Ascending aorta (tissue), 2 donors: ENCODE measurements at regions not wholly inside any gene's neighbourhood (a gene's known extent, or its start where the extent isn't known, plus 50 kb on each side); places are given as distances from the start of the nearest gene placed in this dataset.

Experiments used
- DNase-seq, 2 donors: peaks; one replicate each; pipeline ENCODE4 v3.0.0-alpha.2; 2019; ENCODE audit warnings: low spot score in 2 of 2
- H3K27ac ChIP-seq, 2 donors: fragments of 200-600 bp; sonication (generic); one replicate each; pipeline ENCODE4 v1.5.1; 2016 to 2017; ENCODE audit warnings: mild to moderate bottlenecking in 1 of 2
- H3K27me3 ChIP-seq: fragments of 200-600 bp; sonication (generic); one replicate; pipeline ENCODE4 v1.5.1; 2017
- H3K36me3 ChIP-seq, 2 donors: fragments of 200-600 bp; sonication (generic); one replicate each; pipeline ENCODE4 v1.5.1; 2016
- H3K4me1 ChIP-seq, 2 donors: fragments of 200-600 bp; sonication (generic); one replicate each; pipeline ENCODE4 v1.5.1; 2016 to 2017; ENCODE audit warnings: mild to moderate bottlenecking in 1 of 2
- H3K4me3 ChIP-seq, 2 donors: fragments of 200-600 bp; sonication (generic); one replicate each; pipeline ENCODE4 v1.5.1; 2016 to 2017; ENCODE audit warnings: mild to moderate bottlenecking in 1 of 2
- H3K9me3 ChIP-seq, 2 donors: fragments of 200-600 bp; sonication (generic); one replicate each; pipeline ENCODE4 v1.5.1; 2016
- CTCF ChIP-seq, 3 experiments: fragments of 200-600 bp in 2 of 3; fragments of 450-650 bp in 1 of 3; sonication (generic) in 2 of 3; IDR thresholded peaks; one replicate each; pipeline ENCODE4 v1.5.1; 2016 to 2019; ENCODE audit warnings: antibody characterized with exemption in 3 of 3, mild to moderate bottlenecking in 1 of 3, moderate library complexity in 1 of 3
- intact Hi-C: fragments of 100-400 bp; cut with DNase I; formaldehyde crosslinking; loops from one replicate; pipeline ENCODE4 v1.15.1; 2023

- H3K36me3 ChIP-seq, result no peaks in the 10 kb centered on the region
- TF ChIP-seq CTCF (IDR thresholded peaks at IDR 0.05), result no peak
- H3K4me3 ChIP-seq, result no peak overlapping the region
- H3K27me3 ChIP-seq, result no peaks in the 10 kb centered on the region
- no peak for DNase-seq
- intact Hi-C loops, result no loop called here
- H3K9me3 ChIP-seq, result no peaks in the 10 kb centered on the region
- no peak overlapping the region for H3K27ac ChIP-seq
- H3K4me1 ChIP-seq, result no peaks in the 10 kb centered on the region
Measured at GRCh38 chr4:123308667-123309066, 87.9 kb upstream of the SPRY1 start.

GRCh38 chr4:123312116-123312515 is 84.5 kb upstream of the SPRY1 start:
- intact Hi-C loops, result no loop called here
- no peaks in the 10 kb centered on the region for H3K9me3 ChIP-seq
- no peak for TF ChIP-seq CTCF (IDR thresholded peaks at IDR 0.05)
- H3K27ac ChIP-seq, result no peak overlapping the region
- no peaks in the 10 kb centered on the region for H3K36me3 ChIP-seq
- no peak for DNase-seq
- H3K4me3 ChIP-seq, result no peak overlapping the region
- no peaks in the 10 kb centered on the region for H3K27me3 ChIP-seq
- H3K4me1 ChIP-seq, result no peaks in the 10 kb centered on the region

DNA sequence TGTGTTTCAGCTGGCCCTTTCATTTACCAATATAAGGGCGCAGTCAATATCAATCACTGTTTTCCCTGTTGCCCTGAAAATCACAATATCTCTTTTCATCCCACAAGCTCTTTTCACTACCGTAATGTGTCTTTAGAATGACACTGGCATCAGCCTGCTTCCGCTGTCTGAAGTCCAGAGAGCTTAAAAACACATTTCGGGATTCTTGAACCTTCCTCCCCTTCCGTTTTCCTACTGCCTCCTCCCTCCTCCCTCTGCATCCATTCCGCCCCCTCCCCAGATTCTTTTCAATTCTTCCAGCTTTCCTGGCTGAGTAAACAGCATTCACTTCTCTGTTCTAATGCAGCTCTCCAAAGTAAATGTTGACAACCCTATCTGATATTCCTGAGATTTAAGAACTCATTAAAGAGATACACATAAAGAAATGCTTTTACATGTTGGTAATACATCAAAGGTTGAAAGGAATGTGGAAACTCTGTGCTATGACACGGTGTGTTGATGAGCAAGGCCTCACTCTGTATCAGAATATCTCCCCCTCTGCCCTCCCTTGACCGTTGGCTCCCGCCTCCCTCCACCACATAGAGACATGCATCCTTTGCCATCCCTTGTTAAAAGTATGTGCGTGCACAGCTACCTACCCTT is 83.5 kb upstream of the SPRY1 start:
- intact Hi-C loops, result no loop called here
- DNase-seq, result no peak
- TF ChIP-seq CTCF (IDR thresholded peaks at IDR 0.05), result no peak
- Histone ChIP-seq H3K27ac (no peak overlapping the region), H3K9me3 (no peaks in the 10 kb centered on the region), H3K4me3 (no peak overlapping the region), H3K27me3 (no peaks in the 10 kb centered on the region), H3K4me1 (no peaks in the 10 kb centered on the region), H3K36me3 (no peaks in the 10 kb centered on the region)

GRCh38 chr4:123315617-123316016 is 81.0 kb upstream of the SPRY1 start:
- no peak for TF ChIP-seq CTCF (IDR thresholded peaks at IDR 0.05)
- H3K4me3 ChIP-seq, result no peak overlapping the region
- no peak overlapping the region for H3K27ac ChIP-seq
- H3K9me3 ChIP-seq, result peaks cover 0 to 6% of the 10 kb centered on the region in 2 donors
- DNase-seq, result no peak
- no peaks in the 10 kb centered on the region for H3K27me3 ChIP-seq
- intact Hi-C loops, result no loop called here
- no peaks in the 10 kb centered on the region for H3K36me3 ChIP-seq
- no peaks in the 10 kb centered on the region for H3K4me1 ChIP-seq

GRCh38 chr4:123317211-123317610 is 79.4 kb upstream of the SPRY1 start:
- H3K27ac ChIP-seq, result no peak overlapping the region
- peaks cover 9 to 16% of the 10 kb centered on the region in 2 donors for H3K9me3 ChIP-seq
- H3K27me3 ChIP-seq, result no peaks in the 10 kb centered on the region
- TF ChIP-seq CTCF (IDR thresholded peaks at IDR 0.05), result no peak
- no peak for DNase-seq
- no peak overlapping the region for H3K4me3 ChIP-seq
- no peaks in the 10 kb centered on the region for H3K4me1 ChIP-seq
- no peaks in the 10 kb centered on the region for H3K36me3 ChIP-seq
- intact Hi-C loops, result no loop called here

- H3K27ac ChIP-seq, result no peak overlapping the region
- peaks cover 9 to 20% of the 10 kb centered on the region in 2 donors for H3K9me3 ChIP-seq
- DNase-seq, result no peak
- no peak for TF ChIP-seq CTCF (IDR thresholded peaks at IDR 0.05)
- no peak overlapping the region for H3K4me3 ChIP-seq
- no peaks in the 10 kb centered on the region for H3K36me3 ChIP-seq
- intact Hi-C loops, result no loop called here
- no peaks in the 10 kb centered on the region for H3K4me1 ChIP-seq
- H3K27me3 ChIP-seq, result no peaks in the 10 kb centered on the region
Measured at GRCh38 chr4:123319639-123320038, 77.0 kb upstream of the SPRY1 start.
